ENCODE measurements at regions not wholly inside any gene's neighbourhood (a gene's known extent, or its start where the extent isn't known, plus 50 kb on each side); places are given as distances from the start of the nearest gene placed in this dataset.

GRCh38 chr3:181613191-181613590, 98.5 kb upstream of the SOX2 start:
- TF ChIP-seq CTCF (IDR thresholded peaks at IDR 0.05; ENCODE audit: poor library complexity, severe bottlenecking): no peak
- TF ChIP-seq EP300 (conservative IDR thresholded peaks at IDR 0.05; ENCODE audit: poor library complexity, severe bottlenecking): peak; percentile 26
- TF ChIP-seq RAD21 (conservative IDR thresholded peaks at IDR 0.05): no peak

Data from neural cell (in vitro differentiated cells).